MCF 10A (cell line): ENCODE measurements at regions not wholly inside any gene's neighbourhood (a gene's known extent, or its start where the extent isn't known, plus 50 kb on each side); places are given as distances from the start of the nearest gene placed in this dataset.

Experiments
- BruUV-seq: library from RNA; stranded (reverse); fragments of 400-500 nt; replicated peaks from 2 replicates; lab custom pipeline; 2021; lab: Mats Ljungman, UMichigan
- CTCF ChIA-PET: fragments of 300-600 bp; sonication (Branson Sonifier 250); formaldehyde crosslinking; extraction: SDS; loops from one replicate; lab custom pipeline; 2021; ENCODE audit warnings: antibody characterized with exemption, inconsistent platforms; lab: Yijun Ruan, JAX
- POLR2A ChIA-PET: fragments of 300-600, 350-650 bp; sonication (Branson Sonifier 250); formaldehyde crosslinking; extraction: SDS; loops from one replicate; lab custom pipeline; 2020; ENCODE audit warnings: antibody characterized with exemption, inconsistent platforms; lab: Yijun Ruan, JAX
- DNase-seq: peaks from one replicate; pipeline ENCODE4 v3.0.0-alpha.2; 2018; ENCODE audit not compliant: unreplicated experiment
- H3K27ac Mint-ChIP-seq: one replicate; pipeline ENCODE4 v1.8.0; 2022; ENCODE audit warnings: mild to moderate bottlenecking, low read depth, mixed read lengths; ENCODE audit not compliant: unreplicated experiment
- H3K27me3 Mint-ChIP-seq: one replicate; pipeline ENCODE4 v1.8.0; 2022; ENCODE audit warnings: mixed read lengths; ENCODE audit not compliant: insufficient read depth, unreplicated experiment
- H3K36me3 Mint-ChIP-seq: one replicate; pipeline ENCODE4 v1.8.0; 2022; ENCODE audit warnings: mild to moderate bottlenecking, moderate library complexity, mixed read lengths; ENCODE audit not compliant: insufficient read depth, unreplicated experiment
- H3K4me1 Mint-ChIP-seq: one replicate; pipeline ENCODE4 v1.8.0; 2022; ENCODE audit warnings: mixed read lengths; ENCODE audit not compliant: insufficient read depth, unreplicated experiment
- H3K4me3 Mint-ChIP-seq: one replicate; pipeline ENCODE4 v1.8.0; 2022; ENCODE audit warnings: mild to moderate bottlenecking, moderate library complexity, mixed read lengths; ENCODE audit not compliant: unreplicated experiment
- H3K9me3 Mint-ChIP-seq: one replicate; pipeline ENCODE4 v1.8.0; 2022; ENCODE audit warnings: mixed read lengths; ENCODE audit not compliant: unreplicated experiment
- CTCF ChIP-seq: fragments of 200-600 bp; IDR thresholded peaks from one replicate; pipeline ENCODE4 v1.8.0; 2022; ENCODE audit warnings: antibody characterized with exemption, mild to moderate bottlenecking; ENCODE audit not compliant: unreplicated experiment
- intact Hi-C: fragments of 100-400 bp; cut with micrococcal nuclease; formaldehyde crosslinking; loops from 2 replicates; pipeline ENCODE4 v1.14.1; 2022

GRCh38 chr3:88324788-88325187, 175.0 kb downstream of the C3orf38 start:
- Mint-ChIP-seq H3K27me3 (no peaks in the 10 kb centered on the region), H3K4me1 (peaks cover 16% of the 10 kb centered on the region), H3K9me3 (no peaks in the 10 kb centered on the region), H3K4me3 (no peak overlapping the region), H3K36me3 (no peaks in the 10 kb centered on the region), H3K27ac (no peak overlapping the region)
- no peak for DNase-seq
- POLR2A ChIA-PET, result interaction anchor here (1.0 kb wide), 1 partner anchor 88 kb away, joined by 3 read pairs; no protein-coding TSS in a partner anchor
- TF ChIP-seq CTCF, result no peak
- CTCF ChIA-PET, result no interaction called here
- intact Hi-C loops, result no loop called here
- no TSS peak for BruUV-seq

DNA sequence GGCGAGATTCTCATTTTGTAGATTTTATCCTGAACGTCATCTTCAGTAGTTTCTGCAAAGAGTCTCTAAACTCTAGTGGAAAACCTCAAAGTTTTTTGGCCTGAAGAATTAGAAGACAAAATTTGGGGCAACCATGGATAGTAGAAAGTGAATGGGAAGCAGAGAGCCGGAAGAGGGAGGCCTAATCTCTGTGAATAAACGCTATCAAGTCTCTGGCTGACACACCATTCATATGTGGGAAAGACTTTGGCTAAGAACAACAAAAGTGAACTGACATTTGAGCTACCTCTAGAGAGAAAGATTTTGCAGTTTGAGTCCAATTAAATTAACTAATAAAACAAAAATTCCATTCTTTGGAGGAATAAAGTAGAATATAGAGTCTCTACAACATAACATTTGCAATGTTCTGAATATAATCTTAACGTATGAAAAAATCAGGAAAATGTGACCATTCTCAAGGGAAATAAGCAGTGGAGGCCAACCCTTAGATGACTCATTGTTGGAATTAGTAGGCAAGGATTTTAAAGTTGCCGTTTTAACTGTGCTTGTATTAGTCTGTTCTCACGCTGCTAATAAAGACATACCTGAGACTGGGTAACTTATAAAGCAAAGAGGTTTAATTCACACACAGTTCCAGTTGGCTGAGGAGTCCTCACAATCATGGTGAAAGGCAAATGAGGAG, 184.6 kb downstream of the C3orf38 start:
- no peaks in the 10 kb centered on the region for H3K36me3 Mint-ChIP-seq
- no peak overlapping the region for H3K4me3 Mint-ChIP-seq
- H3K27ac Mint-ChIP-seq, result no peak overlapping the region
- H3K9me3 Mint-ChIP-seq, result peaks cover 30% of the 10 kb centered on the region
- ChIA-PET CTCF (no interaction called here), POLR2A (no interaction called here)
- no TSS peak for BruUV-seq
- no peak for TF ChIP-seq CTCF
- no peak for DNase-seq
- no peaks in the 10 kb centered on the region for H3K4me1 Mint-ChIP-seq
- intact Hi-C loops, result no loop called here
- no peaks in the 10 kb centered on the region for H3K27me3 Mint-ChIP-seq

GRCh38 chr3:88336894-88337293, 187.1 kb downstream of the C3orf38 start:
- Mint-ChIP-seq H3K9me3 (peaks cover 30% of the 10 kb centered on the region), H3K27ac (no peak overlapping the region), H3K4me3 (no peak overlapping the region), H3K4me1 (no peaks in the 10 kb centered on the region), H3K27me3 (no peaks in the 10 kb centered on the region), H3K36me3 (no peaks in the 10 kb centered on the region)
- no peak for TF ChIP-seq CTCF
- intact Hi-C loops, result no loop called here
- POLR2A ChIA-PET, result no interaction called here
- CTCF ChIA-PET, result no interaction called here
- no peak for DNase-seq
- no TSS peak for BruUV-seq

DNA sequence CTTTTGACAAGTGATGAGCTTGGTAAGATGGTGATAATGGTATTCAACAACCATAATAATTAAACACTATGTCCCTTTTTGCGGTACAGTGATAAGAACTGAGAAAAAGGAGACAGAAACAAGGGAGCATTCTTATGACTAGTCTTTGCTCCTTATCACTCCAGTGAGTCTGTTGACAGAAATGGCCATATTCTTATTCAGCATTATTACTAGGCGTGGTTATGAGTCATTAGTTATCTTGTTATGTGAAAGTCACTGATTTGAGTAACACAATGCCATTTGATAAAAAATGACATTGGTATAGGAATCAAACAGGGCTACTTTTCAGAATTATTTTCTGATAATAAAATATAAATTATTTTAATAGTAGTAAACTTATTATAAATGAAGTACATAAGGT, 193.5 kb downstream of the C3orf38 start:
- no peak for TF ChIP-seq CTCF
- Mint-ChIP-seq H3K36me3 (no peaks in the 10 kb centered on the region), H3K4me3 (no peak overlapping the region), H3K27ac (no peak overlapping the region), H3K4me1 (no peaks in the 10 kb centered on the region), H3K9me3 (no peaks in the 10 kb centered on the region), H3K27me3 (no peaks in the 10 kb centered on the region)
- BruUV-seq, result no TSS peak
- POLR2A ChIA-PET, result no interaction called here
- no peak for DNase-seq
- CTCF ChIA-PET, result interaction anchor here (0.6 to 0.8 kb wide), 2 partner anchors 46 to 306 kb away, joined by 3 read pairs; no protein-coding TSS in a partner anchor
- intact Hi-C loops, result no loop called here
